ENCODE measurements at regions not wholly inside any gene's neighbourhood (a gene's known extent, or its start where the extent isn't known, plus 50 kb on each side); places are given as distances from the start of the nearest gene placed in this dataset.

- TF ChIP-seq CTCF (IDR thresholded peaks at IDR 0.05; ENCODE audit: insufficient read depth, low read length, poor library complexity, severe bottlenecking): no peak
- TF ChIP-seq EZH2phosphoT487 (conservative IDR thresholded peaks at IDR 0.05; ENCODE audit: low read length): no peak
Measured at GRCh38 chr2:217436386-217436785, 566.4 kb downstream of the TNS1 start.

All from SU-DHL-6 (cell line).